HEK293T (cell line): ENCODE measurements at regions not wholly inside any gene's neighbourhood (a gene's known extent, or its start where the extent isn't known, plus 50 kb on each side); places are given as distances from the start of the nearest gene placed in this dataset.

Source experiments
- ARNT ChIP-seq: fragments of 450-650 bp; IDR thresholded peaks from 2 replicates; pipeline ENCODE4 v1.6.1; 2017; ENCODE audit warnings: mild to moderate bottlenecking
- FOXK2 ChIP-seq: fragments of 450-650 bp; IDR thresholded peaks from 2 replicates; pipeline ENCODE4 v1.6.1; 2016; ENCODE audit warnings: mild to moderate bottlenecking
- HDGF ChIP-seq: fragments of 450-650 bp; IDR thresholded peaks from 2 replicates; pipeline ENCODE4 v1.6.1; 2017; ENCODE audit warnings: antibody characterized with exemption, borderline replicate concordance
- L3MBTL2 ChIP-seq: fragments of 450-650 bp; conservative IDR thresholded peaks from 2 replicates; pipeline ENCODE4 v1.6.1; 2016; ENCODE audit warnings: mild to moderate bottlenecking
- NFRKB ChIP-seq: fragments of 450-650 bp; IDR thresholded peaks from 2 replicates; pipeline ENCODE4 v1.6.1; 2016; ENCODE audit warnings: mild to moderate bottlenecking, moderate library complexity
- SP1 ChIP-seq: fragments of 450-650 bp; IDR thresholded peaks from 2 replicates; pipeline ENCODE4 v1.6.1; 2017
- TARDBP ChIP-seq: fragments of 450-650 bp; IDR thresholded peaks from 2 replicates; pipeline ENCODE4 v1.6.1; 2016

DNA sequence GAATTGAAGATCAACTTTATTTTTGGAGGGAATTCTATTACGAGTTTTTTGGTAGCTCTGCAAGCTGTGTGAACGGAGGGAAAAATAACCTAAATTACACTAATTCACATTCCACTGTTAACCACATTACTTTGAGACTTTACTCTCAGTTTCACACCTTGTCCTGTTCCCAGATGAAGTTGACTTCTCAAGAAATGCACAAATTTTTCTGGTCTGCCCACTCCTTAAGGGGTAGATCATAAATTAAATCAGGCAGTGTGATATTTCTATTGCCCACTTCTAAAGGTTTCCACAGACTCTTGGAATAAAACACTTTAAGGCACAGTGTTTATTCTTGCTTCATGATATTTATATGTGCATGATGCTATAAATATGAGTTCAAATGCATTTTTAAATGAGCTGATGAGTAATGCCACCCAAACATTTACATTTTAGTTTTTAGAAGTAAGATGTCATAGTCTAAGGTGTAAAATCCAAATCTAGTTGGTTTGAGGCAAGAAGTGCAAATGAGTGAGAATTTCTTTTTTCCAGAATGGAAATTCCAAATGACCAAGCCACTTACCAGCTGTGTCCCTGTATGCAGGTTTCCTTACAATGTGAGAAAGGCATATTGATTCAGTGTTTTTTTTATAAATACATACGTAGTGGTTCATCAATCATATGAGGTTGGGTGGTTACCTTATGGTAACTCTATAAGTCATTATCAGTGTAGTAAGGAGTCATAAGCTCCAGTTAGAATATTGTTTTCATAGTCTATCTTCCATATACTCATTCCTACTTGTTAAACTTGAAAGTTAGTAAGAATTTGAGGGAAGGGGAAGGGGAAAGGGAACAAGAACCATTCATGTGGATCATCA, 437.7 kb upstream of the MEF2C start:
- TF ChIP-seq FOXK2: no peak
- no peak for TF ChIP-seq TARDBP
- TF ChIP-seq NFRKB: no peak
- TF ChIP-seq HDGF: no peak
- TF ChIP-seq SP1: no peak
- TF ChIP-seq ARNT: no peak
- no peak for TF ChIP-seq L3MBTL2
